Fibroblast of pulmonary artery (primary cell): ENCODE measurements at regions not wholly inside any gene's neighbourhood (a gene's known extent, or its start where the extent isn't known, plus 50 kb on each side); places are given as distances from the start of the nearest gene placed in this dataset.
"Not testable (repeated sequence)": the region's sequence is repeated elsewhere in the genome, so short reads cannot be mapped to it uniquely, and the experiment has no call there.

Experiments used
- DNase-seq: peaks from one replicate; pipeline ENCODE4 v3.0.0-alpha.2; 2010; ENCODE audit warnings: low read depth
- H3K4me3 ChIP-seq: replicated peaks from 2 replicates; pipeline ENCODE4 v1.5.1; 2011; ENCODE audit warnings: low read depth, mild to moderate bottlenecking, control low read depth, low read length, moderate library complexity
- TF ChIP-seq, protein P1 (sequence below): IDR thresholded peaks from 2 replicates; pipeline ENCODE4 v1.5.1; 2011; ENCODE audit warnings: mild to moderate bottlenecking, control low read depth, low read length, inconsistent platforms; ENCODE audit errors: missing control alignments

DNA sequence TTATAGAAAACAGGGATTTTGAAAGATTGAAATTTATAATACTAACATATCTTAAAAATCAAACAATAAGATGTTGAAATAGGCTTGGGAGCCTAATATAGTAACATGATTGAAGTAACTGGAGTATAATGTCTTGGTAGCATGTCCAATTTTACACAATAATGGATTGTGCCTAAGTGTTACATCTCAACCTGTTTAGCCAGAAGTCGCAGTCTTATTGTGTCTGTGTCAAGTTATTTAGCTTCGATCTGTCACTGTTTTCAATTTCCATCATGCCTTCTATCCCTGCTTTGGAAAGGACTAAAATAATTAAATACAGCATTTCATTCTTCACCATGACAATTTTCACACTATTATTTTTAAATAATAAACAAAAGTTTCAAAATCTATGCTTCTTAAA, 1352.2 kb downstream of the SI start:
- H3K4me3 ChIP-seq: no peak overlapping the region
- no peak for DNase-seq
- TF ChIP-seq, protein P1, sequence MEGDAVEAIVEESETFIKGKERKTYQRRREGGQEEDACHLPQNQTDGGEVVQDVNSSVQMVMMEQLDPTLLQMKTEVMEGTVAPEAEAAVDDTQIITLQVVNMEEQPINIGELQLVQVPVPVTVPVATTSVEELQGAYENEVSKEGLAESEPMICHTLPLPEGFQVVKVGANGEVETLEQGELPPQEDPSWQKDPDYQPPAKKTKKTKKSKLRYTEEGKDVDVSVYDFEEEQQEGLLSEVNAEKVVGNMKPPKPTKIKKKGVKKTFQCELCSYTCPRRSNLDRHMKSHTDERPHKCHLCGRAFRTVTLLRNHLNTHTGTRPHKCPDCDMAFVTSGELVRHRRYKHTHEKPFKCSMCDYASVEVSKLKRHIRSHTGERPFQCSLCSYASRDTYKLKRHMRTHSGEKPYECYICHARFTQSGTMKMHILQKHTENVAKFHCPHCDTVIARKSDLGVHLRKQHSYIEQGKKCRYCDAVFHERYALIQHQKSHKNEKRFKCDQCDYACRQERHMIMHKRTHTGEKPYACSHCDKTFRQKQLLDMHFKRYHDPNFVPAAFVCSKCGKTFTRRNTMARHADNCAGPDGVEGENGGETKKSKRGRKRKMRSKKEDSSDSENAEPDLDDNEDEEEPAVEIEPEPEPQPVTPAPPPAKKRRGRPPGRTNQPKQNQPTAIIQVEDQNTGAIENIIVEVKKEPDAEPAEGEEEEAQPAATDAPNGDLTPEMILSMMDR: no peak

DNA sequence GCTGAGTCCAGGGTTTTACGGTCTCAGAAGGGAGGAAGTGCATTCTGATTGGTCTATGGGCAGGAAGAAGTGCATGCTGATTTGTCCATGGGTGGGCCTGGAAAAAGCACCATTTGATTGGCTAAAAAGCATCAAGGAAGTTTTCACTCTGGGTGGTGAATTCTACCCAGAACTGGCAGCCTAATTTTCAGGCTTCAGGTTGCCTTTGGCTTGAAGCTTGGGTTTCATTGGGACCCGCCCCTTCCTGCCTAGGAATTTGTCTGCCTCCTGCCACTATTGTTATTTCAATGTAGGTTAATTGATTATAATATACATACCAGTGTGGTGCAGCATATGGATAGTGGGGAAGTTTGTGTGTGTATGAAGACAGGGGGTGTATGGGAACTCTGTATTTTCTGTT, 1355.9 kb downstream of the SI start:
- H3K4me3 ChIP-seq: no peak overlapping the region
- TF ChIP-seq, protein P1: no peak
- no peak for DNase-seq

DNA sequence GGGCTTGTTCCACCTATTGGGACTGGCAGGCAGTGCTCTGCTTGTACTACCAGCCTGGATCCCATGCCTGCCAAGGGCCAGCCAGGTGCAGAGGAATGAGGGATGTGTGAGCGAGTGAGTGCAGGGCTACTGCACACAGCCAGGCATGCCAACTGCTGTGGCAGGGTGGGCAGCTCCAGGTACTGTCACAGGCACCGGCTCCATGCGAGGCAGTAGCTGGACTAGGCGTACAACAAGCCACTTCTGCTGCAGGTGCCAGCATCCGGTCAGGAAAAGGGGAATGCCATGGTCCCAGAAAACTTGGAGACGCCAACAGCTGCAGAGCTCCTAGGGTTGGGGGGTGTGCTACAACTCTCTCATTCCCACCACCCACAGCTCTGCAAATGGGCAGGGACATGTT, 1356.7 kb downstream of the SI start:
- no peak overlapping the region for H3K4me3 ChIP-seq
- TF ChIP-seq, protein P1: no peak
- DNase-seq: no peak

DNA sequence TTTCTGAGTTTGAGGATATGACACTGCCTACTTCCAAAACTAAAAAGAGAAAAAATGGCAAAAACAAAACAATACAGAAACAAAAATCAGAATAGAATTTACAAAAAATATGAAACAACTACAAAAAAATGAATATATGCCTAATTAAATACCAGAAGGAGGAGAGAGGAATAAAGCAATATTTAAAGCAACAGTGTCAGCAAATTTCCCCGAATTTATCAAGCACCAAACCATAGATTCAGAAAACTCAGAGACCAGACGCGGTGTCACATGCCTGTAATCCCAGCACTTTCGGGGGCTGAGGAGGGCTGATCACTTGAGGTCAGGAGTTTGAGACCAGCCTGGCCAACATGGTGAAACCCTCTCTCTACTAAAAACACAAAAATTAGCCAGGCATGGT, 1360.9 kb downstream of the SI start:
- H3K4me3 ChIP-seq: no peak overlapping the region
- TF ChIP-seq, protein P1: no peak
- no peak for DNase-seq

DNA sequence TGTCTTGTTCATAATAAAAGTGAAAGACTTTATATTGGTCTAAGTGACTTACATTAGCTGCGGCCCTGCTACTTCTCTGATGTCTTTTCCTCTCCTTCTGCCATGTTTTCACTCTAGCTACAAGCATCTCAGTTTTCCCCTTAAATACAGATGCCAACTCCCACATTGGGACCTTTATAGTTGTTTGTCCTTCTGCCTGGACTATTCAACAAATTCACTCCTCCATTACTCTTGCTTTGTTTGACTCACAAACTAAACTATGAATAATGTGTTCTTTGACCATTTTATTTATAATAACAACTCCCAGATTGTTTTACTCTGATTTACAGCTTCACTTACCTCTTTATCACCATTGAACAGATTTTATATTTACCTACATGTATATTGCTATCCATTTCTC, 1369.9 kb downstream of the SI start:
- TF ChIP-seq, protein P1: no peak
- no peak overlapping the region for H3K4me3 ChIP-seq
- DNase-seq: no peak

DNA sequence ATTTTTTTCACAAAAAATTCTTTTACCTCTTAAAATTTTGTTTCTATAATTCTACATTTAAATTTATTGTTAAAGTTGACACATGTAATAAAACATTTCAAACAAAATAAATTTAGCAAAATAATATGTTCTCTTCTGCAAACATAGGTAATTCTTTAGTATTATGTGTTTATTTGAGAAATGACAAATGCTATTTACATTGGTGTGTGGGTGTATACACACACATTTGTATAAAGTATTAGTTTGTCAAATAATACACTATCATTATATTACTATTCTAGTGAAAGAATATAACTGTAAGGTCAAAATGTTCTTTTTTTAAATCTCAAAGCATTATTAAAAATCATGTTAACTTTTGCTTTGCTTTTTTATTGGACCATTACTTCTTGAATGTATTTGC, 1370.6 kb downstream of the SI start:
- no peak overlapping the region for H3K4me3 ChIP-seq
- no peak for DNase-seq
- TF ChIP-seq, protein P1: no peak

DNA sequence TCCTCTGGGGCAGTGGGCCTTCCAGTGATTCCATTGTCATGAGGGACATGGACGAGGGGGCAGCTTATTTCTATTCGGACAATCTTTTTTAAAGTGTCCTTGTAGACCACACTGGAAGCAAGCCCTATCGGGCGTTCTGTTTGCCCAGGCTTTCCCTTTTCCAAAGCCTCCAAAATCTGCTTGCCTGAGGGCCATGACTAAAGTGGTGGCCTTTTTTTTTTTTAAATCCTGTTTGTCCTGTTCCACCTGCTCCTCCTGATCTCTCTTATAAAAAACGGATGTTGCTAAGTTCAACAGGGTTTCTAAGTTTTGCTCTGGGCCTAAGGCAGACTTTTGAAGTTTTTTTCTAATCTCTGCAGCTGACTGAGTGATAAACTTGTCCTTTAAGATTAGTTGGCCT, 1380.1 kb downstream of the SI start:
- DNase-seq, H3K4me3 ChIP-seq: not testable (repeated sequence)

DNA sequence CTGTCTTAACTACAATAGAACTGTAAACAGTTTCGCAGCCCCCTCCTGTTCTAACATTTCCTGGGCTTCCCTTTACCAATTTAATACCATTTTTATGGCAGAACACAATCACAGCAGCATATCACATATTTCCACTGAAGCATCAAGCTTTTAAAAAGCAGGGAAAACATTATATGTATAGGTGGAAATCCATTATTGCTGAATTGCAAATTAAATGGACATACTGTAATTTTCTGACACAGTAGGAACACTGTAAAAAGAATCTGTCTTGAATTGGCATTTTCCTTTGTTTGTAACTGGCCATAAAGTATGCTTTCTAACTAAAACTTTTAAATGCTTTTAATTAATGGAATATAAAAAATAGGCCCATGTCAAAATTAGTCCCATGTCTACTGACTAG, 1385.8 kb downstream of the SI start:
- H3K4me3 ChIP-seq: no peak overlapping the region
- TF ChIP-seq, protein P1: no peak
- DNase-seq: no peak
